Natural killer cell (primary cell): ENCODE measurements at regions not wholly inside any gene's neighbourhood (a gene's known extent, or its start where the extent isn't known, plus 50 kb on each side); places are given as distances from the start of the nearest gene placed in this dataset.

ENCODE experiments used
- ATAC-seq, 3 donors: fragments of 150-1000 bp in 2 of 3; fragments of 200-7000 bp in 1 of 3; cut with Tn5 transposase; 1 replicate in 1 of 3; 2 replicates in 2 of 3; pipeline ENCODE4 v1.10.0; 2021; ENCODE audit warnings: mild to moderate bottlenecking in 2 of 3, moderate library complexity in 2 of 3
- DNase-seq, 2 donors: peaks; one replicate each; pipeline versions ENCODE4 v3.0.0 to v3.0.0-alpha.2; 2013 to 2021; ENCODE audit warnings: mixed read lengths in 1 of 2
- H3K27ac ChIP-seq: one replicate; pipeline ENCODE4 v1.5.1; 2013; ENCODE audit warnings: mild to moderate bottlenecking, low read length
- H3K27me3 ChIP-seq: one replicate; pipeline ENCODE4 v1.6.1; 2013; ENCODE audit warnings: low read length; ENCODE audit not compliant: control insufficient read depth, insufficient read depth
- H3K36me3 ChIP-seq: one replicate; pipeline ENCODE4 v1.6.1; 2013; ENCODE audit warnings: low read length; ENCODE audit not compliant: control insufficient read depth, insufficient read depth
- H3K4me1 ChIP-seq: one replicate; pipeline ENCODE4 v1.6.1; 2013; ENCODE audit warnings: low read length; ENCODE audit not compliant: control insufficient read depth, insufficient read depth
- H3K4me3 ChIP-seq: one replicate; pipeline ENCODE4 v1.5.1; 2013; ENCODE audit warnings: low read length
- H3K9me3 ChIP-seq: one replicate; pipeline ENCODE4 v1.6.1; 2013; ENCODE audit warnings: low read length; ENCODE audit not compliant: control insufficient read depth, insufficient read depth
- H3K27ac Mint-ChIP-seq, 2 donors: one replicate each; pipeline ENCODE4 v1.8.0; 2022; ENCODE audit warnings: mild to moderate bottlenecking in 2 of 2, mixed read lengths in 2 of 2, moderate library complexity in 1 of 2
- H3K27me3 Mint-ChIP-seq, 2 donors: one replicate each; pipeline ENCODE4 v1.8.0; 2022; ENCODE audit warnings: low read depth in 2 of 2, mixed read lengths in 2 of 2
- H3K36me3 Mint-ChIP-seq: one replicate; pipeline ENCODE4 v1.8.0; 2022; ENCODE audit warnings: mixed read lengths
- H3K4me1 Mint-ChIP-seq, 2 donors: one replicate each; pipeline ENCODE4 v1.8.0; 2022; ENCODE audit warnings: mixed read lengths in 2 of 2
- H3K4me3 Mint-ChIP-seq: one replicate; pipeline ENCODE4 v1.8.0; 2022; ENCODE audit warnings: mild to moderate bottlenecking, moderate library complexity, mixed read lengths
- H3K9me3 Mint-ChIP-seq, 2 donors: one replicate each; pipeline ENCODE4 v1.8.0; 2022; ENCODE audit warnings: mixed read lengths in 2 of 2
- WGBS: methylation state at CpG from one replicate; pipeline ENCODE4 v1.1.7; 2013; ENCODE audit warnings: missing lambda C conversion rate; ENCODE audit not compliant: insufficient coverage; 5-methylcytosine and 5-hydroxymethylcytosine counted together
- intact Hi-C: fragments of 100-400 bp; cut with micrococcal nuclease; formaldehyde crosslinking; loops from one replicate; pipeline ENCODE4 v1.14.2; 2022
- TF ChIP-seq, protein P1 (sequence below): fragments of 200-600 bp; IDR thresholded peaks from one replicate; pipeline ENCODE4 v1.8.0; 2022; ENCODE audit warnings: antibody characterized with exemption

DNA sequence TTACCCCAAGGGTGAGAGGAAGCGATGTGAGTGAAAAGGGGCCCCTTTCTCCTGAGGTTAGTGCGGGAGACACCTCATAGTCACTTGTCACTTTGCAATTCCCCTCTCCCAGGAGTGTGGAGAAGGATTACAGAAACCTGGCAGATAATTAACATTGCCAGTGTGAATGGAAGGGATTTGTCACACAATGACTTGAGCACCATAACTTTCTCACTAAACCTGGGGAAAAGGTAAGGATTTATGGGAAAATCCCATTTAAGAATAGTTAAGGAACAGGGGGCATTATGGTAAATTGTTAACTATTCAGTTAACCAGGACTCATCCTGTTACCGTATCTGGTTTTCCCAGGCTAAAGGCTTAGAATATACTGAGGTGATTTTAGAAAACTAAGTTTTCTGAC is 219.5 kb upstream of the JAG1 start:
- WGBS: 75% methylated on average over 2 of the region's 3 CpGs
- Mint-ChIP-seq H3K27ac (no peak overlapping the region), H3K4me3 (no peak overlapping the region), H3K4me1 (no peaks in the 10 kb centered on the region), H3K36me3 (no peaks in the 10 kb centered on the region), H3K9me3 (peaks cover 2 to 5% of the 10 kb centered on the region in 2 donors), H3K27me3 (peaks cover 0 to 2% of the 10 kb centered on the region in 2 donors)
- Histone ChIP-seq H3K27me3 (no peaks in the 10 kb centered on the region), H3K9me3 (no peaks in the 10 kb centered on the region), H3K36me3 (no peaks in the 10 kb centered on the region), H3K4me1 (no peaks in the 10 kb centered on the region), H3K4me3 (no peak overlapping the region), H3K27ac (no peak overlapping the region)
- DNase-seq: no peak
- TF ChIP-seq, protein P1, sequence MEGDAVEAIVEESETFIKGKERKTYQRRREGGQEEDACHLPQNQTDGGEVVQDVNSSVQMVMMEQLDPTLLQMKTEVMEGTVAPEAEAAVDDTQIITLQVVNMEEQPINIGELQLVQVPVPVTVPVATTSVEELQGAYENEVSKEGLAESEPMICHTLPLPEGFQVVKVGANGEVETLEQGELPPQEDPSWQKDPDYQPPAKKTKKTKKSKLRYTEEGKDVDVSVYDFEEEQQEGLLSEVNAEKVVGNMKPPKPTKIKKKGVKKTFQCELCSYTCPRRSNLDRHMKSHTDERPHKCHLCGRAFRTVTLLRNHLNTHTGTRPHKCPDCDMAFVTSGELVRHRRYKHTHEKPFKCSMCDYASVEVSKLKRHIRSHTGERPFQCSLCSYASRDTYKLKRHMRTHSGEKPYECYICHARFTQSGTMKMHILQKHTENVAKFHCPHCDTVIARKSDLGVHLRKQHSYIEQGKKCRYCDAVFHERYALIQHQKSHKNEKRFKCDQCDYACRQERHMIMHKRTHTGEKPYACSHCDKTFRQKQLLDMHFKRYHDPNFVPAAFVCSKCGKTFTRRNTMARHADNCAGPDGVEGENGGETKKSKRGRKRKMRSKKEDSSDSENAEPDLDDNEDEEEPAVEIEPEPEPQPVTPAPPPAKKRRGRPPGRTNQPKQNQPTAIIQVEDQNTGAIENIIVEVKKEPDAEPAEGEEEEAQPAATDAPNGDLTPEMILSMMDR: no peak
- no peak for ATAC-seq
- intact Hi-C loops: no loop called here

DNA sequence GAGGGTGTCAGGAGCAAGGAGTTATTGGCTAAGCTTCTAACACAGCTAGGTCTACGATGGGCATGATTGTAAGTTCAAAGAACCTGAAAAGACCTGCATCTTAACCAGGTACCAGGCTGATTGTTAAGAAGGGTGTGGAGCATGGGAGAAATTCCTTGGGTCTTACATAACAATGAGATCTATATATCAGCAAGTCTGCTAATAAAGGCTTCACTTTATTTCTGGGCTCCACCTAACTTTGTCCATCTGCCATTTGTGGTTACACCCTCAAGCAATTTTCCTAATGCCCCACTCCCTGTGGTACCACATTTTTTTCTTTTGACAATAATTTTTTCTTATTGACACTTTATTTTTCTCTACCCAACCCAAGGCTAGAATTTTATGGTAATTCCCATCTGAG is 223.5 kb upstream of the JAG1 start:
- intact Hi-C loops: no loop called here
- H3K4me1 Mint-ChIP-seq: no peaks in the 10 kb centered on the region
- ATAC-seq: no peak

DNA sequence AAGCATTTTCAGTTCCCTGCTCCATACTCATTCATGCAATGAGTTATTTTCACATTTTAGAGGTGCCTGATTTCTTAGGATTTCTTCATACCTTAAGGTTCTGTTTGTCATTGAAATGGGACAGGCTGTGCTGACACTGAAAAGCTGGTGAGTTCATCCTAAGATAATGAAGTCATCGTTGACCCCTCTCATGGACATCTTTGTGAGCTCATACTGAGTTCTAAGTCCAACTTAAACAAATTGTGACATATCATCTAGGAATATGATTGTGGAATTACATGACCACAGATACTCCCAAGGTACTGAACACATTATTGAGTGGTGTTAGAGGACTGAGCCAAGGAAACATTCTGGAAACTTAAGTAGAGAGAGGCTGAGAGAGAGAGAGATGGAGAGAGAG is 224.8 kb upstream of the JAG1 start:
- TF ChIP-seq, protein P1: no peak
- peaks cover 0 to 4% of the 10 kb centered on the region in 2 donors for H3K9me3 Mint-ChIP-seq
- no peaks in the 10 kb centered on the region for H3K27me3 Mint-ChIP-seq
- Histone ChIP-seq H3K27ac (no peak overlapping the region), H3K4me1 (no peaks in the 10 kb centered on the region), H3K36me3 (no peaks in the 10 kb centered on the region), H3K4me3 (no peak overlapping the region), H3K9me3 (no peaks in the 10 kb centered on the region), H3K27me3 (no peaks in the 10 kb centered on the region)
- no peak for DNase-seq
- H3K4me1 Mint-ChIP-seq: no peaks in the 10 kb centered on the region
- H3K36me3 Mint-ChIP-seq: no peaks in the 10 kb centered on the region
- H3K27ac Mint-ChIP-seq: no peak overlapping the region
- no peak overlapping the region for H3K4me3 Mint-ChIP-seq
- 100% methylated on average over 1 of the region's 1 CpG for WGBS
- intact Hi-C loops: no loop called here
- no peak for ATAC-seq

More for the DNA sequence above, 223.5 kb upstream of the JAG1 start:
- no peaks in the 10 kb centered on the region for H3K36me3 Mint-ChIP-seq
- DNase-seq: no peak
- Histone ChIP-seq H3K27ac (no peak overlapping the region), H3K36me3 (no peaks in the 10 kb centered on the region), H3K9me3 (no peaks in the 10 kb centered on the region), H3K27me3 (no peaks in the 10 kb centered on the region), H3K4me3 (no peak overlapping the region), H3K4me1 (no peaks in the 10 kb centered on the region)
- no peak overlapping the region for H3K27ac Mint-ChIP-seq
- no peaks in the 10 kb centered on the region for H3K27me3 Mint-ChIP-seq
- H3K4me3 Mint-ChIP-seq: no peak overlapping the region
- 100% methylated on average over 1 of the region's 1 CpG for WGBS
- peaks cover 0 to 4% of the 10 kb centered on the region in 2 donors for H3K9me3 Mint-ChIP-seq
- TF ChIP-seq, protein P1: no peak

DNA sequence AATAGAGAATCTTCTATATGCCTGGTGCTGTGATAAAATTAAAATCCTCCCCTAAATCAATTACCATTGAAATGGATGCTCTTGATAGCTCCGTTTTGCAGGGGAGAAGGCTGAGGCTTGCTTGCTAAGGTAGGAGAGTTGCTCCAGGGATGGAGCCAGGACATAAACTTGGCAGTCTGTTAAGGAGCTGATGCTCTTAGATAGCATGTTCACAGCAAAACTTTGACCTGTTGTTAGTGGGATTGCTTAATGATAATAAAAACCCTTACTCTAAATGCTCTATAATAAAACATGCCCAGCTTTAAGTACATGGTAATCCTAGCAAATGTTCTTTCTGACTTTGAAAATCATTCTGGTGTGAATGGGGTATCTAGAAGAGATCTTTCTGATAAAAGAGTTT is 228.4 kb upstream of the JAG1 start:
- no peak overlapping the region for H3K27ac ChIP-seq
- H3K4me3 ChIP-seq: no peak overlapping the region
- WGBS: 63% methylated on average over 1 of the region's 1 CpG
- H3K36me3 ChIP-seq: no peaks in the 10 kb centered on the region
- intact Hi-C loops: no loop called here
- H3K4me1 Mint-ChIP-seq: no peaks in the 10 kb centered on the region
- no peaks in the 10 kb centered on the region for H3K27me3 Mint-ChIP-seq
- DNase-seq (no peak), ATAC-seq (no peak)
- no peaks in the 10 kb centered on the region for H3K9me3 ChIP-seq
- no peaks in the 10 kb centered on the region for H3K27me3 ChIP-seq
- TF ChIP-seq, protein P1: no peak
- peaks cover 0 to 6% of the 10 kb centered on the region in 2 donors for H3K9me3 Mint-ChIP-seq
- no peaks in the 10 kb centered on the region for H3K36me3 Mint-ChIP-seq
- H3K4me3 Mint-ChIP-seq: no peak overlapping the region
- no peaks in the 10 kb centered on the region for H3K4me1 ChIP-seq
- no peak overlapping the region for H3K27ac Mint-ChIP-seq
